HG02885 (cell line): ENCODE measurements at regions not wholly inside any gene's neighbourhood (a gene's known extent, or its start where the extent isn't known, plus 50 kb on each side); places are given as distances from the start of the nearest gene placed in this dataset.

Experiments used
- ATAC-seq: cut with Tn5 transposase; IDR thresholded peaks from one replicate; pipeline ENCODE4 v1.9.1; 2021; ENCODE audit warnings: mild to moderate bottlenecking; ENCODE audit not compliant: unreplicated experiment, poor library complexity

- no peak for ATAC-seq
Observed at GRCh38 chr3:176934698-176935097, 262.6 kb downstream of the TBL1XR1 start.

GRCh38 chr3:176933704-176934103 lies 263.6 kb downstream of the TBL1XR1 start:
- no peak for ATAC-seq

- no peak for ATAC-seq
Observed at GRCh38 chr3:176932433-176932832, 264.8 kb downstream of the TBL1XR1 start.

GRCh38 chr3:176931991-176932390 lies 265.3 kb downstream of the TBL1XR1 start:
- no peak for ATAC-seq

GRCh38 chr3:176930942-176931341 lies 266.3 kb downstream of the TBL1XR1 start:
- no peak for ATAC-seq

- ATAC-seq: no peak
Observed at GRCh38 chr3:176928582-176928931, 268.7 kb downstream of the TBL1XR1 start.

- ATAC-seq: no peak
Observed at GRCh38 chr3:176927706-176928581, 269.3 kb downstream of the TBL1XR1 start.

GRCh38 chr3:176927280-176927679 lies 270.0 kb downstream of the TBL1XR1 start:
- no peak for ATAC-seq

- no peak for ATAC-seq
Observed at GRCh38 chr3:176926688-176927087, 270.6 kb downstream of the TBL1XR1 start.

GRCh38 chr3:176926034-176926433 lies 271.2 kb downstream of the TBL1XR1 start:
- no peak for ATAC-seq

- no peak for ATAC-seq
Observed at GRCh38 chr3:176920766-176921160, 276.5 kb downstream of the TBL1XR1 start.

GRCh38 chr3:176919836-176920765 lies 277.2 kb downstream of the TBL1XR1 start:
- ATAC-seq: no peak

GRCh38 chr3:176916777-176917176 lies 280.5 kb downstream of the TBL1XR1 start:
- no peak for ATAC-seq

- no peak for ATAC-seq
Observed at GRCh38 chr3:176914764-176915163, 282.5 kb downstream of the TBL1XR1 start.

- no peak for ATAC-seq
Observed at GRCh38 chr3:176911579-176911978, 285.7 kb downstream of the TBL1XR1 start.

GRCh38 chr3:176909044-176909443 lies 288.2 kb downstream of the TBL1XR1 start:
- ATAC-seq: no peak

- ATAC-seq: no peak
Observed at GRCh38 chr3:176906046-176906905, 291.0 kb downstream of the TBL1XR1 start.

GRCh38 chr3:176905331-176905730 lies 292.0 kb downstream of the TBL1XR1 start:
- no peak for ATAC-seq

- ATAC-seq: no peak
Observed at GRCh38 chr3:176904506-176904905, 292.8 kb downstream of the TBL1XR1 start.

- no peak for ATAC-seq
Observed at GRCh38 chr3:176896640-176897039, 300.6 kb downstream of the TBL1XR1 start.
